Trophoblast cell (in vitro differentiated cells and primary cell): ENCODE measurements at regions not wholly inside any gene's neighbourhood (a gene's known extent, or its start where the extent isn't known, plus 50 kb on each side); places are given as distances from the start of the nearest gene placed in this dataset.

Experiments used
- DNase-seq, 2 donors: peaks; one replicate each; pipeline ENCODE4 v3.0.0-alpha.2; 2016
- H2AFZ ChIP-seq: 2 replicates; pipeline ENCODE4 v1.6.1; 2013; ENCODE audit warnings: low read length, moderate library complexity, mild to moderate bottlenecking; ENCODE audit not compliant: insufficient read depth, poor library complexity
- H2AK5ac ChIP-seq: 2 replicates; pipeline ENCODE4 v1.6.1; 2013; ENCODE audit warnings: mild to moderate bottlenecking, low read length
- H2BK120ac ChIP-seq: 2 replicates; pipeline ENCODE4 v1.6.1; 2013; ENCODE audit warnings: low read length, mild to moderate bottlenecking, moderate library complexity; ENCODE audit not compliant: insufficient read depth, poor library complexity
- H2BK12ac ChIP-seq: 2 replicates; pipeline ENCODE4 v1.6.1; 2013; ENCODE audit warnings: mild to moderate bottlenecking, low read length, moderate library complexity
- H2BK5ac ChIP-seq: 2 replicates; pipeline ENCODE4 v1.6.1; 2013; ENCODE audit warnings: low read length, low read depth, moderate library complexity, mild to moderate bottlenecking; ENCODE audit not compliant: poor library complexity
- H3K14ac ChIP-seq: 2 replicates; pipeline ENCODE4 v1.6.1; 2013; ENCODE audit warnings: mild to moderate bottlenecking, low read length
- H3K18ac ChIP-seq: 2 replicates; pipeline ENCODE4 v1.6.1; 2013; ENCODE audit warnings: mild to moderate bottlenecking, low read length
- H3K23ac ChIP-seq: 2 replicates; pipeline ENCODE4 v1.6.1; 2013; ENCODE audit warnings: low read length
- H3K27ac ChIP-seq: 2 replicates; pipeline ENCODE4 v1.5.1; 2013; ENCODE audit warnings: low read depth, mild to moderate bottlenecking, inconsistent platforms, low read length, moderate library complexity
- H3K27me3 ChIP-seq: 2 replicates; pipeline ENCODE4 v1.6.1; 2013; ENCODE audit warnings: inconsistent platforms, mild to moderate bottlenecking, low read length, moderate library complexity; ENCODE audit not compliant: insufficient read depth
- H3K36me3 ChIP-seq, 2 experiments: 1 replicate in 1 of 2; 2 replicates in 1 of 2; pipeline ENCODE4 v1.6.1; 2013; ENCODE audit warnings: low read length in 2 of 2, mild to moderate bottlenecking in 2 of 2, moderate library complexity in 1 of 2; ENCODE audit not compliant: insufficient read depth in 2 of 2, control insufficient read depth in 1 of 2
- H3K4ac ChIP-seq: 2 replicates; pipeline ENCODE4 v1.6.1; 2013; ENCODE audit warnings: low read depth, mild to moderate bottlenecking, low read length, moderate library complexity
- H3K4me1 ChIP-seq, 2 experiments: 1 replicate in 1 of 2; 2 replicates in 1 of 2; pipeline ENCODE4 v1.6.1; 2013; ENCODE audit warnings: low read length in 2 of 2, mild to moderate bottlenecking in 2 of 2, moderate library complexity in 1 of 2; ENCODE audit not compliant: insufficient read depth in 2 of 2, control insufficient read depth in 1 of 2
- H3K4me2 ChIP-seq: 2 replicates; pipeline ENCODE4 v1.6.1; 2013; ENCODE audit warnings: inconsistent platforms, mild to moderate bottlenecking, low read length, moderate library complexity
- H3K4me3 ChIP-seq: 2 replicates; pipeline ENCODE4 v1.5.1; 2013; ENCODE audit warnings: mild to moderate bottlenecking, low read depth, low read length, inconsistent platforms
- H3K79me1 ChIP-seq: one replicate; pipeline ENCODE4 v1.6.1; 2013; ENCODE audit warnings: low read length
- H3K79me2 ChIP-seq: 2 replicates; pipeline ENCODE4 v1.6.1; 2013; ENCODE audit warnings: low read length, mild to moderate bottlenecking; ENCODE audit not compliant: control insufficient read depth, insufficient read depth, poor library complexity
- H3K9ac ChIP-seq: 2 replicates; pipeline ENCODE4 v1.6.1; 2013; ENCODE audit warnings: mild to moderate bottlenecking, low read length
- H3K9me3 ChIP-seq: 2 replicates; pipeline ENCODE4 v1.6.1; 2013; ENCODE audit warnings: low read depth, mild to moderate bottlenecking, control low read depth, inconsistent platforms, low read length; ENCODE audit not compliant: insufficient read depth
- H4K12ac ChIP-seq: 2 replicates; pipeline ENCODE4 v1.6.1; 2013; ENCODE audit warnings: low read depth, mild to moderate bottlenecking, low read length, moderate library complexity
- H4K8ac ChIP-seq: 2 replicates; pipeline ENCODE4 v1.6.1; 2013; ENCODE audit warnings: low read depth, mild to moderate bottlenecking, low read length, moderate library complexity
- H4K91ac ChIP-seq: one replicate; pipeline ENCODE4 v1.6.1; 2013; ENCODE audit warnings: low read depth, mild to moderate bottlenecking, low read length, moderate library complexity
- WGBS: extraction: QIAGEN DNeasy Blood & Tissue Kit; methylation state at CpG from one replicate; pipeline ENCODE4 v1.1.7; 2013; ENCODE audit warnings: missing lambda C conversion rate; ENCODE audit not compliant: insufficient read length, insufficient coverage; ENCODE audit errors: extremely low coverage; 5-methylcytosine and 5-hydroxymethylcytosine counted together

DNA sequence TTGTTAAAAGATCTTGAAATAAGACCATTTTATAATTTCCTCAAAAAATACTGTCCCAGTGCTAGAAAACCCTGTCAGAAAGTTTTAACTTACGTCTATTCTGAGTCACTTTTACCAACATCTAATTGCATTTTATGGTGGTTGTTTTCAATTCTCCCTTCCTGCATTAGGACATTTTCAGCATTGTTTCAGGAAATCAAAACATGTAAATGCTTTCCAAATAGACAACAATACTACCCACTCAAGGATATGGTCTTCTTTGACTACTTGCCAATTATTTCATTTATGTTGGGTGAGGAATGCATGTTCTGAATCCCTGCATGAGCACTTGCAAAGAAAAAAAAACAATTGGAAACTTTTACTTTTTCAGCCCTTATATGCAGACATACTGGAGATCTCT lies 284.6 kb upstream of the PDE4D start:
- no peak overlapping the region for H4K91ac ChIP-seq
- no peak overlapping the region for H4K12ac ChIP-seq
- H3K9ac ChIP-seq, result no peak overlapping the region
- H3K23ac ChIP-seq, result no peak overlapping the region
- no peak overlapping the region for H3K27ac ChIP-seq
- H2AFZ ChIP-seq, result no peak overlapping the region
- no peaks in the 10 kb centered on the region for H3K27me3 ChIP-seq
- no CpG with 5 or more reads among the region's 1 CpG for WGBS
- no peak overlapping the region for H3K4ac ChIP-seq
- H2BK120ac ChIP-seq, result no peak overlapping the region
- no peak overlapping the region for H2BK12ac ChIP-seq
- no peak overlapping the region for H3K18ac ChIP-seq
- no peaks in the 10 kb centered on the region for H3K9me3 ChIP-seq
- no peak overlapping the region for H3K14ac ChIP-seq
- DNase-seq, result no peak
- H3K4me3 ChIP-seq, result no peak overlapping the region
- no peaks in the 10 kb centered on the region for H3K36me3 ChIP-seq
- no peak overlapping the region for H3K4me2 ChIP-seq
- no peaks in the 10 kb centered on the region for H3K4me1 ChIP-seq
- H2BK5ac ChIP-seq, result no peak overlapping the region
- no peak overlapping the region for H2AK5ac ChIP-seq
- no peaks in the 10 kb centered on the region for H3K79me2 ChIP-seq
- no peak overlapping the region for H4K8ac ChIP-seq
- H3K79me1 ChIP-seq, result no peaks in the 10 kb centered on the region

DNA sequence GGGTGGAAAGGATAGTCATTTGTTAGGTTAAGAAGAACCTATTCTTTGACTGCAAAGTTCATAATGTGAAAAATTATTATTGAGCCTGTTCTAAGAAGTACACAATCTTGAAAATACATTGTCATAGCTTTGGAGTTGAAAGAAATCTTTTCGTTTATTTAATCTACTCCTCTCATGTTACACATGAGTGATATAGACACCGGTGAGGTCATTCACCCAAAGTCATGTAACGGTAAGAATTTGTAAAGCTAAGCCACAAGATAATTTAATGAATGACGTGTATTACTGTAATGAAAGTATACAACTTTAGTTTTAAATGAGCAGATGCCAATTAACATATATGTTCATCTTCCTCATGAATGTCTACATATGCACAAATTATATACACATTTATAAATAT lies 284.1 kb upstream of the PDE4D start:
- no peaks in the 10 kb centered on the region for H3K79me1 ChIP-seq
- no peak overlapping the region for H3K18ac ChIP-seq
- no peak overlapping the region for H3K4me3 ChIP-seq
- H2BK5ac ChIP-seq, result no peak overlapping the region
- H3K9ac ChIP-seq, result no peak overlapping the region
- H2BK12ac ChIP-seq, result no peak overlapping the region
- no peaks in the 10 kb centered on the region for H3K36me3 ChIP-seq
- no peaks in the 10 kb centered on the region for H3K4me1 ChIP-seq
- no peak overlapping the region for H2BK120ac ChIP-seq
- no peak overlapping the region for H4K12ac ChIP-seq
- no peak overlapping the region for H4K91ac ChIP-seq
- no peak for DNase-seq
- H3K14ac ChIP-seq, result no peak overlapping the region
- no peak overlapping the region for H3K4me2 ChIP-seq
- H3K27ac ChIP-seq, result no peak overlapping the region
- H3K27me3 ChIP-seq, result no peaks in the 10 kb centered on the region
- H3K79me2 ChIP-seq, result no peaks in the 10 kb centered on the region
- H3K4ac ChIP-seq, result no peak overlapping the region
- no CpG with 5 or more reads among the region's 4 CpGs for WGBS
- no peak overlapping the region for H3K23ac ChIP-seq
- no peak overlapping the region for H4K8ac ChIP-seq
- no peaks in the 10 kb centered on the region for H3K9me3 ChIP-seq
- H2AFZ ChIP-seq, result no peak overlapping the region
- no peak overlapping the region for H2AK5ac ChIP-seq

DNA sequence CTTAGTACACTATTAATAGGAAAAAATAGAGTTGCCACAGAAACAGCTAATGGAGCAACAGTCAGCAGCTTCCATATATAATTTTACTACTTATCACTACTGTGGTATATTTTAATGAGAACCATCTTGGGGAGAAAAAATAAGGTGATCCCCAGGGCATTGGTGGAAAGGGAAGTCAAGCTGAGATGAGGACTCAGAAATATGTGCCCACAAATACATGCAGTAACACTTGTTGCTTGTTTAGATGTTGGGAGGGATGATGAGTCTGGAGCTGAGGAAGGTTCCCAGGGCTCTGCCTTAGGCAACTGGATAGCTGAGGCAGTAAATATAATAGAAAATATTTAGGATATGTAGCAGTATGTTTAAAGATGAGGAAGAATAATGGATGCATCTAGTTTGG lies 280.1 kb upstream of the PDE4D start:
- Histone ChIP-seq H3K9me3 (no peaks in the 10 kb centered on the region), H4K91ac (no peak overlapping the region), H3K23ac (no peak overlapping the region), H2BK12ac (no peak overlapping the region), H3K4me2 (no peak overlapping the region), H3K27ac (no peak overlapping the region), H4K12ac (no peak overlapping the region), H3K27me3 (no peaks in the 10 kb centered on the region), H3K4me1 (no peaks in the 10 kb centered on the region), H3K9ac (no peak overlapping the region), H3K79me1 (no peaks in the 10 kb centered on the region), H2BK120ac (no peak overlapping the region), H3K4ac (no peak overlapping the region), H2AFZ (no peak overlapping the region), H3K14ac (no peak overlapping the region), H3K36me3 (no peaks in the 10 kb centered on the region), H2BK5ac (no peak overlapping the region), H3K4me3 (no peak overlapping the region), H3K18ac (no peak overlapping the region), H3K79me2 (no peaks in the 10 kb centered on the region), H4K8ac (no peak overlapping the region), H2AK5ac (no peak overlapping the region)
- DNase-seq, result no peak

DNA sequence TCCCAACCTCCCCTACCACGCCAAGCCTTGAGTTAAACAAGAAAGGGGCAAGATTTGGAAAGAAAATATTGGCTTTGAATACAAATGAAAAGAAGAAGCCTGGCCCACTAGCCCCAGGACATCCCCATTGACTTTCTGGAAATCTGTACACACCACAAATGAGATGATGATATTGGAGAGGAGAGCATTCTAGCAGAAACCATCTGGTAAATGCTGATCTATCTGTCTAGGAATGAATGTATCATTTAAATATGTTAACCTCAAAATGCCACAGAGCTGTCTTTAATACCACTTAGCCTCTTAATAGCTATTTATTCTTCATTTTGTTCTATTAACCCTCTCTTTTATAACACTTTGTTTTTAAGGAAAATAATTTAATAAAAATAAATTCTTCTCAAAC lies 270.2 kb upstream of the PDE4D start:
- Histone ChIP-seq H2BK120ac (no peak overlapping the region), H3K36me3 (no peaks in the 10 kb centered on the region), H3K18ac (no peak overlapping the region), H3K79me2 (no peaks in the 10 kb centered on the region), H2BK12ac (no peak overlapping the region), H3K27ac (no peak overlapping the region), H3K14ac (no peak overlapping the region), H3K79me1 (no peaks in the 10 kb centered on the region), H4K8ac (no peak overlapping the region), H3K4ac (no peak overlapping the region), H4K91ac (no peak overlapping the region), H3K4me1 (no peaks in the 10 kb centered on the region), H3K27me3 (no peaks in the 10 kb centered on the region), H3K4me3 (no peak overlapping the region), H3K9ac (no peak overlapping the region), H4K12ac (no peak overlapping the region), H2BK5ac (no peak overlapping the region), H2AFZ (no peak overlapping the region), H3K23ac (no peak overlapping the region), H3K4me2 (no peak overlapping the region), H2AK5ac (no peak overlapping the region), H3K9me3 (no peaks in the 10 kb centered on the region)
- DNase-seq, result no peak
- WGBS, result no CpG with 5 or more reads among the region's 1 CpG

DNA sequence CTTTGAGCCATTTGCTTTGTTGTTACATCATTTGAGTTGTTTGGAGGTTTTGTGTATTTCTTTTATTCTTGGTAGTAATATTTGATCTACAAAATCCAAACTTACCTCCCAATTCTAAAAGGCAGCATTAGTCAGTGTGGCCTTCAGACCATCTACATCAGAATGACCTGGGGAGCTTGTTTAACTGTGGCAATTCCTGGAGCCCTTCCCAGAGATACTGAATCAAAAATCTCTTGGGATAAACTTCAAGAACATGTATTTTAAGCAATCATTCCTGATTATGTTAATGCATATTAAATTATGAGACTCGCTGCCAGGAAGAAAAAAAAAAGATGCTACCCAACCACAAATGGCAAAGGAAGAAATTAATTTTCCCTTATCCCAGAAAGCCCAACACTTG lies 268.9 kb upstream of the PDE4D start:
- no peak overlapping the region for H4K12ac ChIP-seq
- no peak overlapping the region for H2AFZ ChIP-seq
- H4K8ac ChIP-seq, result no peak overlapping the region
- H2BK5ac ChIP-seq, result no peak overlapping the region
- no peak overlapping the region for H4K91ac ChIP-seq
- no peak overlapping the region for H3K27ac ChIP-seq
- no CpG with 5 or more reads among the region's 1 CpG for WGBS
- H3K9me3 ChIP-seq, result no peaks in the 10 kb centered on the region
- no peak overlapping the region for H3K18ac ChIP-seq
- no peak overlapping the region for H3K23ac ChIP-seq
- no peak overlapping the region for H2BK12ac ChIP-seq
- H3K9ac ChIP-seq, result no peak overlapping the region
- H2BK120ac ChIP-seq, result no peak overlapping the region
- no peaks in the 10 kb centered on the region for H3K27me3 ChIP-seq
- no peaks in the 10 kb centered on the region for H3K4me1 ChIP-seq
- H2AK5ac ChIP-seq, result no peak overlapping the region
- no peaks in the 10 kb centered on the region for H3K79me2 ChIP-seq
- no peaks in the 10 kb centered on the region for H3K36me3 ChIP-seq
- H3K79me1 ChIP-seq, result no peaks in the 10 kb centered on the region
- no peak overlapping the region for H3K4ac ChIP-seq
- H3K14ac ChIP-seq, result no peak overlapping the region
- no peak overlapping the region for H3K4me3 ChIP-seq
- no peak overlapping the region for H3K4me2 ChIP-seq
- no peak for DNase-seq
